ENCODE measurements at regions not wholly inside any gene's neighbourhood (a gene's known extent, or its start where the extent isn't known, plus 50 kb on each side); places are given as distances from the start of the nearest gene placed in this dataset.

DNA sequence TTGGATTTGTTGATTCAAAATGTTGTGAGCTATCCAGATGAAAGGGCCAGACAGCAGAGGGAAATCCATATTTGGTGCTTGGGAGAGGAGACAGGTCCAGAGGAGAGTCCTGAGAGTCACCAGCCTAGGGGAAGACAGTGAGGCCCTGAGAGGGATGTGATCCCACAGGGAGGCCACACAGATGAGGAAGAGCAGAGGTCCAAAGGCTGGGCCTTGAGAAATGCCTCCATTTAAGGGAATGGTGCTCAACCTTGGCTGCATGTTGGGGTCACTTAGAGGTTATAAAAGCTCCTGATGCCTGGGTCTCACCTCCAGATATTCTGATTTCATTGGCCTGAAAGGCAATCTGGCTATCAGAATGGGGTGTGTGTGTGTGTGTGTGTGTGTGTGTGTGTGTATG lies 194.9 kb downstream of the UTP18 start:
- ChIA-PET RAD21 (ENCODE audit: unreplicated experiment) (no interaction called here), POLR2A (interaction anchor here (0.8 kb wide), 1 partner anchor 12 kb away, joined by 4 read pairs; no protein-coding TSS in a partner anchor), SMC1A (ENCODE audit: uncharacterized antibody, unreplicated experiment) (no interaction called here), CTCF (interaction anchor here (1.1 to 1.9 kb wide), 3 partner anchors 8 to 81 kb away, joined by 5 to 9 read pairs (median 6); no protein-coding TSS in a partner anchor)
- Histone ChIP-seq H3K9ac (ENCODE audit: control insufficient read depth, insufficient read depth, low read length) (no peak overlapping the region), H3K36me3 (ENCODE audit: control insufficient read depth in 2 of 2, insufficient read depth in 2 of 2, low read length in 1 of 2) (no peaks in the 10 kb centered on the region), H2AFZ (ENCODE audit: control insufficient read depth, low read depth, low read length) (no peak overlapping the region), H3K79me2 (ENCODE audit: control insufficient read depth, insufficient read depth, low read length) (no peaks in the 10 kb centered on the region), H3K4me3 (no peak overlapping the region), H3K4me2 (ENCODE audit: control insufficient read depth, insufficient read depth) (no peak overlapping the region), H3K9me3 (replicated peaks; ENCODE audit: control insufficient read depth, insufficient read depth, low read length) (no peaks in the 10 kb centered on the region), H3K27ac (ENCODE audit: control insufficient read depth, insufficient read depth) (no peak overlapping the region), H3K4me1 (ENCODE audit: control insufficient read depth, insufficient read depth, low read length) (no peaks in the 10 kb centered on the region), H4K20me1 (ENCODE audit: control insufficient read depth, insufficient read depth) (no peaks in the 10 kb centered on the region), H3K27me3 (replicated peaks in 1 of 2; ENCODE audit: control insufficient read depth in 2 of 2, insufficient read depth in 2 of 2, low read length in 1 of 2) (no peaks in the 10 kb centered on the region)
- ATAC-seq = no peak
- TF ChIP-seq, protein P1, sequence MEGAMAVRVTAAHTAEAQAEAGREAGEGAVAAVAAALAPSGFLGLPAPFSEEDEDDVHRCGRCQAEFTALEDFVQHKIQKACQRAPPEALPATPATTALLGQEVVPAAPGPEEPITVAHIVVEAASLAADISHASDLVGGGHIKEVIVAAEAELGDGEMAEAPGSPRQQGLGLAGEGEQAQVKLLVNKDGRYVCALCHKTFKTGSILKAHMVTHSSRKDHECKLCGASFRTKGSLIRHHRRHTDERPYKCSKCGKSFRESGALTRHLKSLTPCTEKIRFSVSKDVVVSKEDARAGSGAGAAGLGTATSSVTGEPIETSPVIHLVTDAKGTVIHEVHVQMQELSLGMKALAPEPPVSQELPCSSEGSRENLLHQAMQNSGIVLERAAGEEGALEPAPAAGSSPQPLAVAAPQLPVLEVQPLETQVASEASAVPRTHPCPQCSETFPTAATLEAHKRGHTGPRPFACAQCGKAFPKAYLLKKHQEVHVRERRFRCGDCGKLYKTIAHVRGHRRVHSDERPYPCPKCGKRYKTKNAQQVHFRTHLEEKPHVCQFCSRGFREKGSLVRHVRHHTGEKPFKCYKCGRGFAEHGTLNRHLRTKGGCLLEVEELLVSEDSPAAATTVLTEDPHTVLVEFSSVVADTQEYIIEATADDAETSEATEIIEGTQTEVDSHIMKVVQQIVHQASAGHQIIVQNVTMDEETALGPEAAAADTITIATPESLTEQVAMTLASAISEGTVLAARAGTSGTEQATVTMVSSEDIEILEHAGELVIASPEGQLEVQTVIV (IDR thresholded peaks at IDR 0.05; ENCODE audit: borderline replicate concordance, partially characterized antibody) = no peak
- no peak for TF ChIP-seq NBN (IDR thresholded peaks at IDR 0.05)
- no peak for TF ChIP-seq IKZF2 (IDR thresholded peaks at IDR 0.05)
- TF ChIP-seq, protein P2, sequence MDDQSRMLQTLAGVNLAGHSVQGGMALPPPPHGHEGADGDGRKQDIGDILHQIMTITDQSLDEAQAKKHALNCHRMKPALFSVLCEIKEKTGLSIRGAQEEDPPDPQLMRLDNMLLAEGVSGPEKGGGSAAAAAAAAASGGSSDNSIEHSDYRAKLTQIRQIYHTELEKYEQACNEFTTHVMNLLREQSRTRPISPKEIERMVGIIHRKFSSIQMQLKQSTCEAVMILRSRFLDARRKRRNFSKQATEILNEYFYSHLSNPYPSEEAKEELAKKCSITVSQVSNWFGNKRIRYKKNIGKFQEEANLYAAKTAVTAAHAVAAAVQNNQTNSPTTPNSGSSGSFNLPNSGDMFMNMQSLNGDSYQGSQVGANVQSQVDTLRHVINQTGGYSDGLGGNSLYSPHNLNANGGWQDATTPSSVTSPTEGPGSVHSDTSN (IDR thresholded peaks at IDR 0.05; ENCODE audit: insufficient replicate concordance, low read depth, low read length) = no peak
- TF ChIP-seq, protein P3, sequence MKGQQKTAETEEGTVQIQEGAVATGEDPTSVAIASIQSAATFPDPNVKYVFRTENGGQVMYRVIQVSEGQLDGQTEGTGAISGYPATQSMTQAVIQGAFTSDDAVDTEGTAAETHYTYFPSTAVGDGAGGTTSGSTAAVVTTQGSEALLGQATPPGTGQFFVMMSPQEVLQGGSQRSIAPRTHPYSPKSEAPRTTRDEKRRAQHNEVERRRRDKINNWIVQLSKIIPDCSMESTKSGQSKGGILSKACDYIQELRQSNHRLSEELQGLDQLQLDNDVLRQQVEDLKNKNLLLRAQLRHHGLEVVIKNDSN (IDR thresholded peaks at IDR 0.05; ENCODE audit: borderline replicate concordance, extremely low read length, insufficient read depth, low read depth, low read length) = no peak
- TF ChIP-seq, protein P4, sequence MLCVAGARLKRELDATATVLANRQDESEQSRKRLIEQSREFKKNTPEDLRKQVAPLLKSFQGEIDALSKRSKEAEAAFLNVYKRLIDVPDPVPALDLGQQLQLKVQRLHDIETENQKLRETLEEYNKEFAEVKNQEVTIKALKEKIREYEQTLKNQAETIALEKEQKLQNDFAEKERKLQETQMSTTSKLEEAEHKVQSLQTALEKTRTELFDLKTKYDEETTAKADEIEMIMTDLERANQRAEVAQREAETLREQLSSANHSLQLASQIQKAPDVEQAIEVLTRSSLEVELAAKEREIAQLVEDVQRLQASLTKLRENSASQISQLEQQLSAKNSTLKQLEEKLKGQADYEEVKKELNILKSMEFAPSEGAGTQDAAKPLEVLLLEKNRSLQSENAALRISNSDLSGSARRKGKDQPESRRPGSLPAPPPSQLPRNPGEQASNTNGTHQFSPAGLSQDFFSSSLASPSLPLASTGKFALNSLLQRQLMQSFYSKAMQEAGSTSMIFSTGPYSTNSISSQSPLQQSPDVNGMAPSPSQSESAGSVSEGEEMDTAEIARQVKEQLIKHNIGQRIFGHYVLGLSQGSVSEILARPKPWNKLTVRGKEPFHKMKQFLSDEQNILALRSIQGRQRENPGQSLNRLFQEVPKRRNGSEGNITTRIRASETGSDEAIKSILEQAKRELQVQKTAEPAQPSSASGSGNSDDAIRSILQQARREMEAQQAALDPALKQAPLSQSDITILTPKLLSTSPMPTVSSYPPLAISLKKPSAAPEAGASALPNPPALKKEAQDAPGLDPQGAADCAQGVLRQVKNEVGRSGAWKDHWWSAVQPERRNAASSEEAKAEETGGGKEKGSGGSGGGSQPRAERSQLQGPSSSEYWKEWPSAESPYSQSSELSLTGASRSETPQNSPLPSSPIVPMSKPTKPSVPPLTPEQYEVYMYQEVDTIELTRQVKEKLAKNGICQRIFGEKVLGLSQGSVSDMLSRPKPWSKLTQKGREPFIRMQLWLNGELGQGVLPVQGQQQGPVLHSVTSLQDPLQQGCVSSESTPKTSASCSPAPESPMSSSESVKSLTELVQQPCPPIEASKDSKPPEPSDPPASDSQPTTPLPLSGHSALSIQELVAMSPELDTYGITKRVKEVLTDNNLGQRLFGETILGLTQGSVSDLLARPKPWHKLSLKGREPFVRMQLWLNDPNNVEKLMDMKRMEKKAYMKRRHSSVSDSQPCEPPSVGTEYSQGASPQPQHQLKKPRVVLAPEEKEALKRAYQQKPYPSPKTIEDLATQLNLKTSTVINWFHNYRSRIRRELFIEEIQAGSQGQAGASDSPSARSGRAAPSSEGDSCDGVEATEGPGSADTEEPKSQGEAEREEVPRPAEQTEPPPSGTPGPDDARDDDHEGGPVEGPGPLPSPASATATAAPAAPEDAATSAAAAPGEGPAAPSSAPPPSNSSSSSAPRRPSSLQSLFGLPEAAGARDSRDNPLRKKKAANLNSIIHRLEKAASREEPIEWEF (IDR thresholded peaks at IDR 0.05; ENCODE audit: insufficient replicate concordance, low read depth, low read length) = no peak
- in situ Hi-C loops (cut with MboI) = no loop called here
- DNase-seq (ENCODE audit: low read depth, low spot score) = no peak
- intact Hi-C loops (cut with micrococcal nuclease; ENCODE audit: unreplicated experiment) = no loop called here
- FAIRE-seq = no peak
- BruUV-seq (replicated peaks) = no TSS peak

Measured in GM12878 (cell line).